AG04450 (cell line): ENCODE measurements at regions not wholly inside any gene's neighbourhood (a gene's known extent, or its start where the extent isn't known, plus 50 kb on each side); places are given as distances from the start of the nearest gene placed in this dataset.

Experiments used
- CTCF ChIA-PET: fragments of 300-600, 350-600 bp; formaldehyde crosslinking; extraction: SDS; loops from one replicate; lab custom pipeline; 2022; ENCODE audit warnings: antibody characterized with exemption, inconsistent platforms; lab: Charles Lee
- POLR2A ChIA-PET: fragments of 350-600 bp; formaldehyde crosslinking; extraction: SDS; loops from one replicate; lab custom pipeline; 2021; ENCODE audit warnings: antibody characterized with exemption, inconsistent platforms; lab: Yijun Ruan, JAX
- DNase-seq: peaks from one replicate; pipeline ENCODE4 v3.0.0-alpha.2; 2011; ENCODE audit warnings: low read depth, low spot score
- H3K27ac ChIP-seq: one replicate; pipeline ENCODE4 v1.5.1; 2012; ENCODE audit warnings: low read depth, low read length, control low read depth
- H3K27me3 ChIP-seq: one replicate; pipeline ENCODE4 v1.6.0; 2012; ENCODE audit warnings: low read length; ENCODE audit not compliant: control insufficient read depth, insufficient read depth
- H3K4me3 ChIP-seq: 2 replicates; pipeline ENCODE4 v1.5.1; 2011; ENCODE audit warnings: mild to moderate bottlenecking, low read depth, low read length, control low read depth
- H3K9me3 ChIP-seq: 2 replicates; pipeline ENCODE4 v1.5.1; 2012; ENCODE audit warnings: low read length; ENCODE audit not compliant: control insufficient read depth, insufficient read depth
- CTCF ChIP-seq: IDR thresholded peaks from 2 replicates; pipeline ENCODE4 v1.5.1; 2011; ENCODE audit warnings: low read depth, low read length, control low read depth, inconsistent platforms

GRCh38 chr13:19062801-19063200, 118.8 kb downstream of the TUBA3C start:
- TF ChIP-seq CTCF: no peak
- Histone ChIP-seq H3K27me3 (no peaks in the 10 kb centered on the region), H3K9me3 (peaks cover 76% of the 10 kb centered on the region), H3K4me3 (no peak overlapping the region), H3K27ac (no peak overlapping the region)
- DNase-seq: no peak
- ChIA-PET POLR2A (no interaction called here), CTCF (no interaction called here)

GRCh38 chr13:19062019-19062646, 119.5 kb downstream of the TUBA3C start:
- Histone ChIP-seq H3K27ac (no peak overlapping the region), H3K27me3 (no peaks in the 10 kb centered on the region), H3K9me3 (peaks cover 81% of the 10 kb centered on the region), H3K4me3 (no peak overlapping the region)
- no peak for TF ChIP-seq CTCF
- DNase-seq: no peak
- POLR2A ChIA-PET: no interaction called here
- CTCF ChIA-PET: no interaction called here

- POLR2A ChIA-PET: no interaction called here
- DNase-seq: no peak
- CTCF ChIA-PET: no interaction called here
- no peak overlapping the region for H3K27ac ChIP-seq
- peaks cover 82% of the 10 kb centered on the region for H3K9me3 ChIP-seq
- no peaks in the 10 kb centered on the region for H3K27me3 ChIP-seq
- no peak for TF ChIP-seq CTCF
- no peak overlapping the region for H3K4me3 ChIP-seq
Measured at GRCh38 chr13:19061278-19061677, 120.3 kb downstream of the TUBA3C start.

GRCh38 chr13:19060311-19061002, 121.2 kb downstream of the TUBA3C start:
- peaks cover 90% of the 10 kb centered on the region for H3K9me3 ChIP-seq
- no peak for DNase-seq
- no peak overlapping the region for H3K4me3 ChIP-seq
- ChIA-PET POLR2A (no interaction called here), CTCF (no interaction called here)
- H3K27me3 ChIP-seq: no peaks in the 10 kb centered on the region
- H3K27ac ChIP-seq: no peak overlapping the region
- no peak for TF ChIP-seq CTCF

- H3K9me3 ChIP-seq: peaks cover 91% of the 10 kb centered on the region
- H3K27me3 ChIP-seq: no peaks in the 10 kb centered on the region
- H3K27ac ChIP-seq: no peak overlapping the region
- CTCF ChIA-PET: no interaction called here
- no peak for TF ChIP-seq CTCF
- DNase-seq: no peak
- POLR2A ChIA-PET: no interaction called here
- no peak overlapping the region for H3K4me3 ChIP-seq
Measured at GRCh38 chr13:19059016-19059780, 122.4 kb downstream of the TUBA3C start.
